Esophagus mucosa (tissue), 1 donor: ENCODE measurements at regions not wholly inside any gene's neighbourhood (a gene's known extent, or its start where the extent isn't known, plus 50 kb on each side); places are given as distances from the start of the nearest gene placed in this dataset.
"Not testable (repeated sequence)": the region's sequence is repeated elsewhere in the genome, so short reads cannot be mapped to it uniquely, and the experiment has no call there.

Experiments
- ATAC-seq: fragments of 200-7000 bp; cut with Tn5 transposase; one replicate; pipeline ENCODE4 v1.9.1; 2020
- donor health status: DM: yes; HTN: yes; CAD: no.

DNA sequence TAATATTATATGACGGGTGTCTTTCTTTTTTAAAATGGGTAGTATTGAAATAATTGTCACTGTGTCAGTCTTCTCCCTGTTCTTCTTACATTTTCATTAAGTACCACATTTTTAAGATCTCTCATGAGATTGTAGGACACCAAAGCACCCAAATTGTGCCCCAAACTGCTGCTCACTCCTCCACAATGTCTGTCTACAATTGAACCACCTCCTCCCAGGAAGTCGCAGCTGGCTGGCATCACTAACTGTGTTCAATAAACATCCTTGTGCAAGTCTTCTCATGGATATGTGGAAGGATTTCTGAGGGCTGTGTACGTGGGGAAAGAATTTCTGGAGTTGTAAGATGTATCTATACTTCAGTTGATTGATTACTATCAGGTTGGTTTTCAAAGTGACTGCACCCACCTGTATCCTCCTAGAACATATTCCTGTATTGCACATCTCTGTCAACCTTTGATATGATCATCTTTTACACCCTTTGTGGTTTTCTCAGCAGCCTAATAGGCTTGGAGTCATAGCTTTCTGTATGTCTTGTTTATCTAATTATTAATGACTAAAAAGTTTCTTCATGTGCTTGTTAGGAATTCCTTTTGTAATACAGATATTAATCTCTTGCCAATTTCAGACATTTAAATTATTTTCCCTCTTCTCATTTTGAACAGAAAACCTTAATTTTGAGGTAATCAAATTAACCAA lies 774.9 kb downstream of the RNF144A start:
- no peak for ATAC-seq

DNA sequence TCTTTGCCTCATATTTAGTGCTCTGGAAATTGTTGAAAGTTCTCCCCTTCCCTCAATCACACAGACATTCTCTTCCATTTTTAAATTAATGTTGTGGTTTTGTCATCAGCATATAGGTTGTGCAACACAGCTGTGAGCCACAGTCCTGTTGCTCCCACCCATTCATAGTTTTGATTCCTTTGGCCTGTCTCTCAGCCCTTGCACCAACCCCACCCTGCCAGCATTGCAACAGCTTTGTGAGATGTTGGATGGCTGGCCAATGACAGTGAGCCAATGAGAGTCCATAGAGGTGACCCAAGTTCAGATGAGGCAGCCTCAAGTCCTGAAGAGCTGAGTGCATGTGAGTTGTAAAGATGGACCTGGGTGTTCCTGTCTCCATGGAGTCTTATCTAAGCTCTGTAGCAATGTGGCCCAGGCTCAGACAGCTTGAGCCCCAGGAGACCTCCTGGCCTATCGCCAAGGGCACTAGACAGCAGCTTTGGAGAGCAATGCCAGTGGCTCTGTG lies 775.5 kb downstream of the RNF144A start:
- ATAC-seq: no peak

DNA sequence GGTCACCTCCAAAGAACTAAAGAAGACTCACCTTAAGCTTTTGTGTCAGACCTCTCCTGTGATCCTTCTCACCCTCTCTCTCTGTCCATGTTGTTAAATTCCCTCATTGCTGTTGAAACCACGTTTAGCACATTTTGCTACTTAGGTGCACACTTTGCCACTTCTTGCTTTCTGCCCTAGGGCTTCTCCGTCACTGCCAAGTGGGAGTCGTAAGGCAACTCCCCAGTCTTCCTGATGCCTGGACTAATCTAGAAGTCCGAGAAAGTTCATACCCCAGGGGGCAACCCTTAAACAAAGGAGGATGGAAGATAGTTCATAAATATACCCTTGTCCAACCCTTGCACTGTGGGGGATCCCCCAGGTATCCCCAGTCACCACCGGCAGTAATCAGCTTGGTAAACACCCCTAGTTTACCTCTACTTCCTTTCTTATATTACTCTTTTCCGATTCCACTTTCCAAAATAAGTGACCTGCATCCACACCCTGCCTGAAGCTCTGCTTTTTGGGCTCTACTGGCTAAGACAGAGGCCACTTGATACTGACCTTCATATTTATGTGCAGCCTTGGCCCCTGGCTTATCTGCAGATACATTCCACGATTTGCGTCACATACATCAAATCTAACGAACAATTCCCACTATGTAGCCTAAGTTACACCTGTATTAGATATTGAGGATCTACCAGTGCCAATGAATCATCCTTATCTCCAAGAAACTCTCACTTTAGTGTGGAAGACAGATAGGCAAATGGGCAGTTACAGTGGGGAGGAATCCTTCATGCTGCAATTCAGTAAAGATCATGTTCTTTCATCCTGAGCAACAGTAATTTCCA lies 776.2 kb downstream of the RNF144A start:
- no peak for ATAC-seq

DNA sequence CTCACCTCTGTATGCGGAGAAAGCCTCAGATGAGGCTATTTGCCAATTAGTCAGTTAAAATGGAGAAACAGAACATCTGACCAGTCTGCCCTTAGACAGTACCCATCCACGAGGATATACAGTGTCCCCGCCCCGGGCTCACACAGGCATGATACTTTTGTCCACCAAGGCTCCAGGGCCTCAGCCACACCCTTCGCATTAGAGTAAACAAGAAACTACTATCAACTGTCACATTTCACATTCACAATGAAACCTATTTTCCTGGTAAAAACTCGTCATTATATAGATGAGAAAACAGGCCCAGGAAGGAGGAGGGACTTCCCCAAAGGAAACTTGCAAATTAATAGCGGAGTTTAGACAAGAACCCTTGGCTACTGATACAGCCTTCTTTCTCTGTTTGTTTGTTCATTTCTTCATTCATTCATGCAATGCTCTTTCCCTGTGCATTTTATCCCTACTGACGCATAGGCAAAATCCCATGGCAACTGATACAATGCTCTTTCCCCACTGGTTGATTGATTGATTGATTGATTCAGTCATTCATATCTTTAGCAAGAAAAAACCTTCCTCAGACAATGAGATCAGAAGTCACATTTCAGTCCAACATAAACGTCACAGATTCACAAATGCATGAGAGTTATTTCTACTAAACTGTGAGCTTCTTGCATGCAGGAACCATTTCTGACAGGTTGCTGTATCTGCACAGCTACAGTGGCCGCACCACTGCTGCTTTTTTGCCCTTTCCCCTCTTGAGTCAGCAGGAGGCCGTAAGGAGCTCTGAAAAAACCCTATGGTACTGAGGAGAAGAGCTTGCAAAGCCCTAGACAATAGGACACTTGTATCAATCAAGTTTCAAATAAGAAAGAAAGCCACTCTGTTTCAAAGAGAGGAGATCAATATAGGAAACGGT lies 777.1 kb downstream of the RNF144A start:
- no peak for ATAC-seq

DNA sequence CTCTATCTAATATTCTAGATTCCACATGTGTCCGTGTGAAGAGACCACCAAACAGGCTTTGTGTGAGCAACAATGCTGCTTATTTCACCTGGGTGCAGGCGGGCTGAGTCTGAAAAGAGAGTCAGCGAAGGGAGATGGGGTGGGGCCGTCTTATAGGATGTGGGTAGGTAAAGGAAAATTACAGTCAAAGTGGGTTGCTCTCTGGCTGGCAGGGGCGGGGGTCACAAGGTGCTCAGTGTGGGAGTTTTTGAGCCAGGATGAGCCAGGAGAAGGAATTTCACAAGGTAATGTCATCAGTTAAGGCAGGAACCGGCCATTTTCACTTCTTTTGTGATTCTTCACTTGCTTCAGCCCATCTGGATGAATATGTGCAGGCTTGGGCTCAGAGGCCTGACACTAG lies 779.3 kb downstream of the RNF144A start:
- ATAC-seq: not testable (repeated sequence)

DNA sequence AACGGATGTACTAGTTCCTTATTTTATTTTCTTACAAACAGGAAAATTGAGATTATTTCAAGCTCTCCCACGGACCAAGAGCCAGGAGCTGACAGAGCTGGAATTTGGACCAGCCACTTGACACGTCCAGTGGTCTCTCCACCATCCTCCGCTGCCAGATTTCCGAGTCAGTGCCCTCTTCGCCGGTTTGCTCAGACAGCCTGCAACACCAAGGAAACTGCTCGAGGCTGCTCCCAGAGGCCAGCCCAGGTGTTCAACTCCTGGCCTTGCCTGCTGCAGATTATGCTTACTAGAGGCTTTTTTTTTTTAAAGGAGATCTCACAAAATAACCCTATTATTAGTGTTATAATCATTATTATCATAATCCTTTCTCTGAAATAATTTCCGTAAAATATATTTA lies 779.8 kb downstream of the RNF144A start:
- no peak for ATAC-seq

DNA sequence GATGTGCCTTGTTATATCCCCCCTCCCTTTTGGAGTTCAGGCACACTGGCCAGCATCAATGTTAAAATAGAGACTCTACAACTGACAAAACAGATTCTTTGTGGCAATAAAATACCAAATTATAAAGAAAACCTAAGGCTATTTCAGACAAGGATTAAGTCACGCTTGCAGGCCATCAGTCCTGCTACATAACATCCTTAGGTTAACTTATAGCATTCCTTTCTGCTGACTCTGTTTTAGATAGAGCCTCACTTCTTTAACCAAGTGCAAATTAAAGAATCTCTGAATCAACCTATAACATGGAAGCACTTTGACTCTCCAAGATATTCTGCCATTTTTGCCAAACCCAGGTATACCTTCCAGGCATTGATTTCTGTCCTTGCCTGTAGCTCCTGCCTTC lies 784.6 kb downstream of the RNF144A start:
- no peak for ATAC-seq

DNA sequence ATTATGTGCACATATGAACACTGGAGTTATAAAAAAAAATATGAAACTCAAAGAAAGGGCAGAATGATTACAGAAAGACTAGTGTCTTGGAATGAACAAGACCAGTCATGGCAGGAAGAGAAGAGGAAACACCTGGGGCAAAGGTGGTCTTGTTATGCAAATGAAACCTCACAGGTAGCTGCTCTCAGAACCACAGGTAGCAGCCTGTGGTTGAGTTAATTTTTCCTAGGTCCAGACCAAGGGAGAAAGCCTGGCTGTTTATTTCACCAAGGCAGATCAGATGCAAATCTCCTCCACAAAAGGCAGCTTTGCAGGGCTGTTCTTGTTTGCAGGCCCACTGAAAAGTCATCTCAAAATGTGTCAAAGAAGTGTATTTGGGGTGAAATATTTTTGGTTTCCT lies 785.8 kb downstream of the RNF144A start:
- ATAC-seq: no peak

DNA sequence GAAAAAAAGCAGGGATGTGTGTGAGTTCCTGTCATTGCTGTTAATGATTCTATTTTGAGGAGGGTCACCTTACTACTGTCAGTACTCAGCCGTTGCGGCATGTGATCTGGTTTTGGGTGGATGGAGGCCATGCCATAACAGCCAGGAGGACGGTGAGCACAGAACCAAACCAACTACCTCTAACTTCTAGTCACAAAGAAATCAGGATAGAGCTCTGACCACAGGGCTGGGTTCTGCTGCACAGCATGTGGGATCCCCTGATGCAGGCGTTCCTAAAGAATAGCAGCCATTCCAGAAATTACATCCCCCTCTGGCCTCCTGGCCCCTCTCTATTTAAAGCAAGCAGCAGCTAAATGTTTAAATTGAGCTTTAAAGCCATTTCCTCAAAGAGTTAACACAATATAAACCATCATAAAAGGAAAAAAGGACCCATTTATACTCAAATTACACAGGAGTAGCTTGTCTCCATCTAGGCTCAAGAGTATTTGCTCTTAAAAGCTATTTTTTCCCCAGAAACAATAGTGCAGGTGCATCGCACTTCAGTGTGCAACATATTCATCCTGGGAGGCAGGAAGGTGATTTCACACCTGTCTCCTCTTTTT lies 786.4 kb downstream of the RNF144A start:
- ATAC-seq: no peak

DNA sequence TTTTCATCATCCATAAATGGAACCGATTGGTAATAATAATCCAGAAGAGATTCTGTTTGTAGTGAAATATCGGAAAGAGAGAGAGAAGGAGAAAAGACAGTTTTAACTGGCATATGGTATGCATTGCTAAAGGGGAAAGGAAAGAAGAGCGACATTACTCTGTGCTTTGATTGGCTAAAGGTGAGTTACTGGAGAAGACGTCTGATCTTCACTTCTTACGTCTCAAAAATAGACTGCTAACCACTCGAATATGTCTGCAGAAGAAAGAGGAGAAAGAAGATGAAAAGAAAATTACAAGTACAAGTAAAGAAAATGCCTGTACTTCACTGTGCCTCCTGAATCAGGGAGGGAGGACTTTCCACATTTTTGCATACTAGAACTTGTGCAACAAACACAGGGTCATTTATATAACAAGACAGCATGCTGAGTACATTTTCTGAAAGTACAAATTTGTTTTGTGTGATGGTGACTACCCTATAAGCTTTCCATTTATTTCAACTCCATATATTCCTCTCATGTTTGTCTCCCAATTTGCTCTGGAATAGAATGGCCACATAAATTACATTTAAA lies 787.2 kb downstream of the RNF144A start:
- no peak for ATAC-seq

DNA sequence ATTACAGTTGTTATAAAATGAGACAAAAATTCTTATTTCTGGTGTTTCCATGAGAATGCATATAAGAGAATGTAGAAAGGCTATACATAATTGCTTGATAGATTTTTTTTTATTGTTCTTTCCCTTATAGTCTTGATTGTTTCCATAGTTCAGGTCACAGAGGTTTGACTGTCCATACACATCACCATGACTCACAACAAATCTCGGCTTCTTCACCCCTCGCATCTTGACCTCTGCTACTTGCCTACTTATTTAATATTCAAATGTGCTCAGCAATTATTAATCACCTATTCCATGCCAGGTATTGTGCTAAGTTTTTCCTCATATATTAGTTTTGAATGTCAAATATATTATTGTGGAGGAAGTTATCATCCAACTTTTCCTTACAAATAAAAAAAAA lies 789.6 kb downstream of the RNF144A start:
- ATAC-seq: no peak

DNA sequence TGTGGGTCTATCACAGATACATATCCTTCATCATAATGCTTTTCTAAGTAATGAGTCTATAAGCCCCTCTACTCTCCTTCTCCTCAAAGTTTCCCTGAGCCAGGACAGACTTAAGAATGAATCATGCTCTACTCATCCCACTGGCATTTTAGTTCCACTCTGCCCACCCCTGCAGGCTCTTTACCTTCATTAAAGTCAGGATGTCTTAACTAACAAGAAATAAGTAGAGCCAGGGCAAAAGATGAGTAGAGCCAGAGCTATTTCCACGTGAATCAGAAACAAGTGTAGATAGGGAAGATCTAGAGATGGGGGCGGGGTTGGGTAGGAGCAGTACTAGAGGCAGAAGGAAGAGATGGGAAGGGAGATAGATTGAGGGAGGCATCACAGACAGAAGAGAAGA lies 790.5 kb downstream of the RNF144A start:
- ATAC-seq: no peak

DNA sequence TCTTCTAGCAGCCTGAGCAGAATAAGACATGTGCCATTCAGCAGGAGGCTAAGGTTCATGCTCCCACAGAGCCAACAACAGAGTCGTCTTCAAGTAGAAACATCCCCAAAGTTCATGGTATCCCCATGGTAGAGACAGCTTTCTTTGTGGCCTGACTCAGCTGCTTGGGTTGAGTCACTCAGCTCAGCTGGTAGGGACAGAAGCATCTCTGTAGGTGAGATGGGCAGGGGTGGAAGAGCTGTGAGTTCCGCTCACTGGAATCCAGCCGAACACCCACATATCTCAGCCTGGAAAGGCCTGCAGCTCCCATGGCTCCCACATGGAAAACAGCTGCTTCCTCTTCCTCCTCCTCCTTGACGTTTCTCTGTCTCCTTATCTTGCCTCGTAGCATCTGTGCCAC lies 792.7 kb downstream of the RNF144A start:
- no peak for ATAC-seq

DNA sequence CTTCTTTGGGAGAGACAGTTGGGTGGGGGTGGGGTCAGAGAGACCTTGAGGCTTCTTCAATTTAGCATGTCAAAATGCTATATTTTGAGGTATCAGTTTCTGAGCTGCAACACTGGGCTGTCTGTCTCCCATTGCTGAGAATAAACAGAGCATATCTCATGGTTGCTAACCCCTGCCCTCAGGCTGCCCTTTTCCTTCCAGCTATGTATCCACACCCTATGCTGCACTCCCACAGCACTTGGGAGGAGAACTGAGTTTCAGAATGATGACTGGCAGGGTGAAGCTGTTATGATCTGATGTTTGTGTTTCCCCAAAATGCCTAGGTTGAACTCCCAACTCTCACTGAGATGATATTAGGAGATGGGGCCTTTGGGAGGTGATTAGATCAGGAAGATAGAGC lies 794.0 kb downstream of the RNF144A start:
- no peak for ATAC-seq

DNA sequence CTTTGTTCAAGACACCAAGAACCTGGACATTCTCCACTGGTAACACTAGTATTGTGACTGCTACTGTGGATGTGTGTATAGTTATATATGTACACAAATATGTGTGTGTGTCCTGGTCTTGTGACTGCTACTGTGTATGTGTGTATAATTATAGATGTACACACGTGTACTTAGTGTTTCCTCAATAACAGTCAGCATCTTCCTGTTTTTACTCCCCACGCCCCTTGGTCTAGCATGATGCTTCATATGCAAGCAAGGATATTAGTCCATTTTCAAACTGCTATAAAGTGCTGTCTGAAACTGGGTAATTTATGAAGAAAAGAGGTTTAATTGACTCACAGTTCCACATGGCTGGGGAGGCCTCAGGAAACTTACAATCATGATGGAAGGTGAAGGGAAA lies 802.7 kb downstream of the RNF144A start:
- ATAC-seq: no peak

DNA sequence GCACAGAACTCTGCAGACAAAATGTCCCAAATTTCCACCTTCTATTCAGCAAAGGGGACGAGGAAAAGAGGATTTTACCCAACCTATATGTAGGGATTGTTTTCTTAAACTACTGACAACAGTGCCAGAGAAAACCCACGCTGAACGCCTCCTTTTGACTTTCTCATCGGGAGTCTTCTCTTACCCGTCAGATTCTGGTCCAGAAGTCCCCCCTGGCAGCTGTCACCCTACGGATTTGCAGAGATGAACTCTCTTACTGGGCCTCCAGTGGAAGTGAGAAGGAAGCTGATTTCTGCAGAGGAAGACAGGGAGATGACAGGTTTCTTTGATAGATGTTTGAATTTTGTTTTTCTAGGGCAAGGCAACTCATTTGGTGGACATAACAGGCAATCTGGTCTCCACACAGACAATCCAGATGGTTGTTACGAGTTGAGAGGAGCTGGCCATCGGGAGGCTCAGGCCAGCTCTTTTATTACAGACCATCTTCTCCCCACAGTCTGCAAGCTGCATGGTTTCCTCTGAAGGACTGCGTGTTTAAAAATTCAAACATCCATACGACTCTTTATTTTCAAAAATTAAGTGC lies 804.3 kb downstream of the RNF144A start:
- ATAC-seq: no peak

DNA sequence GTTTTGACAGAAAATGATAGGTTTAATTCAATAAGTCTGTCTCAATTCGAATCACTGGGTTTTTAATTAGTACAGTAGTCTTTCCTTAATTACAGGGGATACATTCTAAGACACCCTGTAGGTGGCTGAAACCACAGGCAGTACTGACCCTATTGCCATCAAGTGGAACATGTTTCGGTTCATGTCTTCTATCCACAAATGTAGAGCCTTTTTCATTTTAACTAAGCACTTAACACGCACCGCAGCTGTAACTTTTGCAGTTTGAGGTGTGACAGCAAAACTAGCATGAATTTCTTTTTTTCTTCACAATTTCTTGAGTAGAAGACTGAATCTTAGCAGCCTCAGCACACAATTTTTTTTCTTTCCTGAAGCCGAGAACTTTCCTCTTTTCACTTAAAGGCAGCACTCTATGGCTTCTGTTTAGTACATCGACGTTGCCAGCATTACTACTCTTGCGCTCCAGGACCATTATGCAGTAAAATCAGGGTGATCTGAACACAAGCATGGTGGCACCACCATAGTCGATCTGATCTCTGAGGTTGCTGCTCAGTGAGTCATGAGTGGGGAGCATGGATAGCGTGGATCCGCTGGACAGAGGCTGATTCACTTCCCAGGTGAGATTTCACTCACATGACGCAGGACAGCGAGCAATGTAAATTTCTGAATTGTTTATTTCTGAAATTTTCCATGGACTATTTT lies 805.1 kb downstream of the RNF144A start:
- ATAC-seq: no peak

DNA sequence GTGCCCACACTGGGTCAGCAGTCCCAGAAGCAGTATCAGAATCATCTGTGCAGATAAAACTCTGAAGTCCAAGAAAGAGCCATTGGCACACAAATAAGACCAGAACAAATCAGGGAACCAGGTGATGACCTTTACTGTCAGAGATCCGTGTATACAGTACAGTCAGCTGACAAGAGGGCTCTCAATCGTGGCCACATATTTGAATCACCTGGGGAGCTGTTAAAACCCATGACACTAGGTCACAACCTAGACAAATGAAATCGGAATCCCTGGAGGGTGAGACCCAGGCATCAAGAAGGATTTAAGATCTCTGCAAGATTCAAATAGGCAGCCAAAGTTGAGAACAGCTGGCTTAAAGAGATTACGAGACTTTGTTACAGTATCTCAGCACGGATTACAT lies 807.1 kb downstream of the RNF144A start:
- ATAC-seq: no peak

DNA sequence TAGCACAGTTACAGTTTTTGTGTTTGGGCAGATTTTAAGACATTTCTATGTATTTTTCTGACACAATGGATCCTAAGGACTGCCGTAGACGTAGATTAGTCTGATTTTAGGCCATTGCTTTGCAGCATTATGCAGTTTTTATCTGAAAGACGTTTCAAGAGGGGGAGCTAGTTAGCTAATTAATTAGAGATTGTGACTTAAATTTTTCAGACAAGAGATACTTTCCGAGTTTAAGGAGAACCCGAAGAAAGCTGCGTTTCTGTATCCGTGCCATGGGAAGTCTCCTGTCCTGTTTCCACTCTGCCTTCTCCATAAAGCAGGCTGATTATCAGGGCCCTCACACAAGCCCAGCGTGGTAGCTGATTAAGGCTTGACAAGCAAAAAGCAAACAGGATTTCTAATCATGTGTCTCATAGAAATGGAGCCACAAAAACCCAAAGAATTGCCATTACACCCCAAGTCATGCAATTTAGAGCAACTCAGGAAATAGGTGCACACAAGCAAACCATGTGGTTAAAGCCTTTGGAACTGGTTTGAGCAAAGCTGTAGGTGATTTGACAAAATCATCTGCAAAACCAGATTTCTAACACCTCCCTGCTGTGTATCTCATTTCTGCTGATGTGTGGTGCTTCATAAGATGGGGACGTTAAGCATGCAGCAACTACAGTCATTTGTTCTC lies 808.1 kb downstream of the RNF144A start:
- ATAC-seq: no peak

DNA sequence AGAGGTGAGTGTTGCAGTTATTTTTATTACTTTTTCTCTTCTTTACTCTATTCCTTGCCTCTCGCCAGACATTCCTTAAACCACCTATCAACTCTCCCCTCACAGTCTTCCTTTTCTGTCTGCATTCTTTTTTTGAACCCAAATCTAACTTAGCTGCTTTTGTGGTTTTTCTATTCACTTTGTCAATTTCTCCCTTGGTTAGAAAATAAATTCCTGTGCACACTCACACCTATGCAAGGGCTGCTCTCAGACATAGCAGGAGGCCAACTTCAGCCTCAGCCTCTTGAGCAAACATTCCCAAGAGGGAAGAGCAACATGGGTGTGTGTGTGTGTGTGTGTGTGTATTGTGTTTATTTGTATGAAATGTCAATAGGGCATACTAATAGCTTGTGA lies 808.6 kb downstream of the RNF144A start:
- no peak for ATAC-seq

DNA sequence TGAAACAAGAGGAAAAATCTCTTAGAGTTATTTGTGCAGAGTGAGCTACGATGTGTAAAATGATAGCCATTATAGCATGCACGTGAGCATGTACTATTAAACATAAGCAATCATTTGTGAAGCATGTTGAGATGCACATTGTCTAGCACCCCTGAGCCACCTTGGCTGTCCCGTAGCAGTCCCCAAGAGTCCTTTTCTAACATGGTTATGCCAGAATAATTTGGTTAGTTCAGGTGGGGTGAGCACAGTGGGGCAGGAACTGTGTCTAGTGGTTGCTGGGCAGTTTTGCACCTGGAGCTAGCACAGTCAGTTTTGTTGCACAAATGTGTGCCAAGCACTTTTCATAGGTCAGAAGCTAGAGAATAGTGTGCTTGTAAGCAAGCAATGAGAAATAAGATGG lies 809.8 kb downstream of the RNF144A start:
- ATAC-seq: no peak
